ENCODE measurements at regions not wholly inside any gene's neighbourhood (a gene's known extent, or its start where the extent isn't known, plus 50 kb on each side); places are given as distances from the start of the nearest gene placed in this dataset.

- no peaks in the 10 kb centered on the region for H3K27me3 ChIP-seq
- no peak overlapping the region for H3K4me3 ChIP-seq
- no peaks in the 10 kb centered on the region for H3K4me1 ChIP-seq (ENCODE audit: insufficient read depth)
- no peaks in the 10 kb centered on the region for H3K36me3 ChIP-seq
- intact Hi-C loops (cut with DNase I) = no loop called here
- DNase-seq = no peak
- H3K9me3 ChIP-seq = no peaks in the 10 kb centered on the region
- H3K27ac ChIP-seq = no peak overlapping the region
- 41 to 73% (median 46%) methylated on average over 7 of the region's 7 CpGs for WGBS, 3 donors
- no peak for TF ChIP-seq CTCF (IDR thresholded peaks at IDR 0.05)
- TF ChIP-seq POLR2A (IDR thresholded peaks at IDR 0.05) = no peak
- no peak for TF ChIP-seq EP300 (IDR thresholded peaks at IDR 0.05)
Observed at GRCh38 chr6:166841216-166841615, 115.1 kb downstream of the RNASET2 start.

- no peaks in the 10 kb centered on the region for H3K9me3 ChIP-seq
- H3K27me3 ChIP-seq = no peaks in the 10 kb centered on the region
- WGBS, 3 donors = 44 to 57% (median 48%) methylated on average over 3 of the region's 3 CpGs
- no peaks in the 10 kb centered on the region for H3K36me3 ChIP-seq
- H3K4me3 ChIP-seq = no peak overlapping the region
- H3K4me1 ChIP-seq (ENCODE audit: insufficient read depth) = no peaks in the 10 kb centered on the region
- no peak for TF ChIP-seq CTCF (IDR thresholded peaks at IDR 0.05)
- TF ChIP-seq EP300 (IDR thresholded peaks at IDR 0.05) = no peak
- TF ChIP-seq POLR2A (IDR thresholded peaks at IDR 0.05) = no peak
- no peak overlapping the region for H3K27ac ChIP-seq
- intact Hi-C loops (cut with DNase I) = no loop called here
- DNase-seq = no peak
Observed at GRCh38 chr6:166839569-166839968, 116.8 kb downstream of the RNASET2 start.

GRCh38 chr6:166838987-166839386, 117.4 kb downstream of the RNASET2 start:
- no peak for DNase-seq
- TF ChIP-seq CTCF (IDR thresholded peaks at IDR 0.05) = no peak
- TF ChIP-seq POLR2A (IDR thresholded peaks at IDR 0.05) = no peak
- TF ChIP-seq EP300 (IDR thresholded peaks at IDR 0.05) = no peak
- no peaks in the 10 kb centered on the region for H3K4me1 ChIP-seq (ENCODE audit: insufficient read depth)
- no peaks in the 10 kb centered on the region for H3K36me3 ChIP-seq
- H3K27ac ChIP-seq = no peak overlapping the region
- 80 to 84% (median 83%) methylated on average over 10 of the region's 10 CpGs for WGBS, 3 donors
- no peaks in the 10 kb centered on the region for H3K9me3 ChIP-seq
- no peaks in the 10 kb centered on the region for H3K27me3 ChIP-seq
- intact Hi-C loops (cut with DNase I) = no loop called here
- no peak overlapping the region for H3K4me3 ChIP-seq

- intact Hi-C loops (cut with DNase I) = no loop called here
- TF ChIP-seq CTCF (IDR thresholded peaks at IDR 0.05) = no peak
- no peak for TF ChIP-seq POLR2A (IDR thresholded peaks at IDR 0.05)
- TF ChIP-seq EP300 (IDR thresholded peaks at IDR 0.05) = no peak
- Histone ChIP-seq H3K27ac (no peak overlapping the region), H3K36me3 (no peaks in the 10 kb centered on the region), H3K4me3 (no peak overlapping the region), H3K9me3 (no peaks in the 10 kb centered on the region), H3K27me3 (no peaks in the 10 kb centered on the region), H3K4me1 (ENCODE audit: insufficient read depth) (no peaks in the 10 kb centered on the region)
- 80 to 85% (median 81%) methylated on average over 33 of the region's 33 CpGs for WGBS, 3 donors
- no peak for DNase-seq
Observed at GRCh38 chr6:166836785-166837718, 119.3 kb downstream of the RNASET2 start.
